ENCODE measurements at regions not wholly inside any gene's neighbourhood (a gene's known extent, or its start where the extent isn't known, plus 50 kb on each side); places are given as distances from the start of the nearest gene placed in this dataset.

GRCh38 chr22:49660794-49661781 is 166.6 kb downstream of the BRD1 start:
- no peak for TF ChIP-seq REST (IDR thresholded peaks at IDR 0.05; ENCODE audit: low read depth)
- no peak for TF ChIP-seq ZBTB33 (IDR thresholded peaks at IDR 0.05; ENCODE audit: extremely low read depth, insufficient replicate concordance, low read length)
- no peak for TF ChIP-seq CTCF (IDR thresholded peaks at IDR 0.05 in 2 of 3, conservative IDR thresholded peaks at IDR 0.05 in 1 of 3; ENCODE audit: borderline replicate concordance in 1 of 3, insufficient read depth in 1 of 3, low read depth in 2 of 3, low read length in 2 of 3)
- no peak for TF ChIP-seq EZH2 (IDR thresholded peaks at IDR 0.05)
- TF ChIP-seq TCF7L2 (IDR thresholded peaks at IDR 0.05; ENCODE audit: borderline replicate concordance, extremely low read depth, insufficient read depth, insufficient read length) = no peak
- TF ChIP-seq EZH2phosphoT487 (IDR thresholded peaks at IDR 0.05; ENCODE audit: borderline replicate concordance) = no peak
- TF ChIP-seq POLR2A (IDR thresholded peaks at IDR 0.05; ENCODE audit: borderline replicate concordance, extremely low read depth, insufficient read depth, insufficient read length) = no peak
- no peak for TF ChIP-seq ZNF274 (IDR thresholded peaks at IDR 0.05; ENCODE audit: low read depth, low read length)
- TF ChIP-seq POLR2AphosphoS5 (IDR thresholded peaks at IDR 0.05; ENCODE audit: low read depth, low read length) = no peak
- TF ChIP-seq MAX (IDR thresholded peaks at IDR 0.05) = no peak
- no peak for TF ChIP-seq ELF1 (IDR thresholded peaks at IDR 0.05; ENCODE audit: borderline replicate concordance, low read depth)
- TF ChIP-seq YY1 (IDR thresholded peaks at IDR 0.05; ENCODE audit: extremely low read depth, insufficient replicate concordance, low read depth, low read length) = no peak
- no peak for TF ChIP-seq JUND (IDR thresholded peaks at IDR 0.05)
